ENCODE measurements at regions not wholly inside any gene's neighbourhood (a gene's known extent, or its start where the extent isn't known, plus 50 kb on each side); places are given as distances from the start of the nearest gene placed in this dataset.

DNA sequence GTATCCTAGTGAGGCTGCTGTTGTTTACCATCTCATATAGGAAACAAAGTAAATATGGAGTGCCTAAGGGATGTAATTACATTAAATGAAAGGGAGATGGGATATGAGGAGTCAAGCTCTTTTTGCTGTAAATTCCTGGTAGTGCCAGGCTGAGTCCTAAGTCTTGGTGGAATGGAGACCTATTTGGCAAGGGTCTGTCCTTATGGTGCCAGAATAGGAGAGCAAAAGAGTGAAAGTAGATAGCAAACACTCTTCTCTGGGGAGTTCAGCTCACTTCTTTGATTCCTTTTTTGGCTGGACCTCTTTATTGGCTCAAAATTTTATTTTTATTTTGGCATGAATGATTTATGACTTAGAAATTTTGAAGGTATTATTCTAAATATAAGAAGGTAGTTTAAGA, 380.8 kb downstream of the TMEM232 start:
- no peak for TF ChIP-seq POLR2A (IDR thresholded peaks at IDR 0.05)
- TF ChIP-seq CTCF (IDR thresholded peaks at IDR 0.05) = no peak
